ENCODE measurements at regions not wholly inside any gene's neighbourhood (a gene's known extent, or its start where the extent isn't known, plus 50 kb on each side); places are given as distances from the start of the nearest gene placed in this dataset.
"Not testable (repeated sequence)": the region's sequence is repeated elsewhere in the genome, so short reads cannot be mapped to it uniquely, and the experiment has no call there.

GRCh38 chr18:38771620-38772019 lies 1206.0 kb upstream of the CELF4 start:
- not testable (repeated sequence) for TF ChIP-seq CTCF (conservative IDR thresholded peaks at IDR 0.05; ENCODE audit: low read length); EZH2phosphoT487 (IDR thresholded peaks at IDR 0.05; ENCODE audit: borderline replicate concordance, low read depth, low read length)
